HG02763 (cell line): ENCODE measurements at regions not wholly inside any gene's neighbourhood (a gene's known extent, or its start where the extent isn't known, plus 50 kb on each side); places are given as distances from the start of the nearest gene placed in this dataset.
A peak's percentile ranks its signal among the peaks of the same experiment; 100 is the strongest.

Experiments used
- ATAC-seq: cut with Tn5 transposase; IDR thresholded peaks from one replicate; pipeline ENCODE4 v1.9.1; 2021; ENCODE audit warnings: mild to moderate bottlenecking, moderate library complexity; ENCODE audit not compliant: unreplicated experiment

DNA sequence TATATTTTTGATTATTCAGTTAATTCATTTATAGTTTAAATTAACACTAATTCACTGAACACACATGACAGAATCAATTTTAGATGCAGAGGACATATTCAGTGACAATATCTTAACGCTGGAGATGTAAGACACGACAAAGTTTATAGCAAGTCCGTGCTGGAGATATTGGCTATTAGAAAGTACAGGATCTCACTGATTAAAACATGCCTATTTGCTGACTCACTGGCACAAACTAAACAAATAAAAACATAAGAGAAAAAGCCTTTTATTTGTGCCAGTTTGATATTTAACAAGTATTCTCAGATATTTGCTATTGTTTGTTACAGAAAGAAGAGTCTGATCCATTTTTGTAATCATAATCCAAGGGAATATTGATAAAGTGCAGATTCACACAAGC is 1122.9 kb upstream of the B3GALT2 start:
- ATAC-seq, result no peak

DNA sequence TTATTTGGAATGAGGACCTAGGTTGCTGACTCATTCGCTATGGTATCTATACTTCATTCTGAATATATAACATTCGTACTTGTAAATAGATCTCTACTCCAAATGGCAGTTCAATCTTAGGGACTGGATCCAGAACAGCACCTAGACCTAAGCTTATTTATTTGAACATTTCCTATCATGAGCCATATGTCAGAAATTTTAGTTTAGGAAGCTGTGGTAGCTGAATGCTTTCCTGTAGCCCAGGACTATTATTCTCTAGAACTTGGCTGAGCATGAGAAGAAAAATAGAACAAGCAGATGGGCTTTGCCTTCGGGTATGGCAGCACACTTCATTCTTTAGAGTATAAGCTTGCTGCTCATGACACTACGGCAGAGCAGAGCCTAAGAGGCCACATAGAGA is 1114.4 kb upstream of the B3GALT2 start:
- ATAC-seq, result no peak

DNA sequence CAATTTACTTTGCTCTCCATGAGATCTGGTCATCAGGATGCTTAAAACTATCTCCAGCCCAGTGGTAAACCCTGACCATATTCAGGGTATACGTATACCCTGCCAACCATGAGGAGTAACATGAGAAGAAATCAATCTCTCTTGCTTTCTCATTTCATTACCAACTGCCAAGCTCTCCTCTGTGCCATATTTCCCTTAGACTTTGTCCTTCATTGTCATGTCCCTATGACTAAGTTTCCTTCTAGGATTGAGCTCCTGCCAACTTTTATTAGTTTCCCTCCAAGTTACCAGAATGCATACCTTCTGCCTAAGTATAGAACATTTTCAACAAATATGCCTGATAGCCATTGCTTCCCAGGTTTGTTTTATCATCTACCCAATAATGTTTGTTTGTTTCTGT is 1113.9 kb upstream of the B3GALT2 start:
- no peak for ATAC-seq

DNA sequence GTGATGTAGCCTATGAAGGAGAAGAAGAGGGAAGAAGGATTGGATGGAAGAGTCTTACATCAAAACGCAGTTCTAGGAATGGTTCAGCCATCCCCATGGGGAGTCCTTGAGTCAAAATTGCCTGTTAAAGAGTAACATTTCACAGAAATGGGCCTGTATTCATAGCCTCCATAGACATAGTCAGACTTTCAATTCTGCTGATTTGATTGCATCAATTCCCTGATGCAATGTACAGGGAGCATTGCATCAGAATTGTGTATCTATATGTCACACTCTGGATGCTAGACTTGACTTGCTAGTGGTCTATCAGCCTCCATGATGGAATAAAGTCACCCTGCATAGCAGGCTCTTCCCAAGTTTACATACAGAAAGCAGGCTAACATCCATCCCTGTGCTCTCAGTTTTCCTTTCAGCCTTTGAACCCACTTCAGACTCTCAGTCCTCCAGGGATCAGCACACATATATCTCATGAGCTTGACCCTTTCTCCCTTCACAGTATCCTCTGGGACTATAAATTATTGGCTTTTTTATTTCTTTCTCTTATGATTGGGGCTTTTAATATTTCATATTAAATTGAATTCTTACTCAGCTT is 1111.7 kb upstream of the B3GALT2 start:
- no peak for ATAC-seq

DNA sequence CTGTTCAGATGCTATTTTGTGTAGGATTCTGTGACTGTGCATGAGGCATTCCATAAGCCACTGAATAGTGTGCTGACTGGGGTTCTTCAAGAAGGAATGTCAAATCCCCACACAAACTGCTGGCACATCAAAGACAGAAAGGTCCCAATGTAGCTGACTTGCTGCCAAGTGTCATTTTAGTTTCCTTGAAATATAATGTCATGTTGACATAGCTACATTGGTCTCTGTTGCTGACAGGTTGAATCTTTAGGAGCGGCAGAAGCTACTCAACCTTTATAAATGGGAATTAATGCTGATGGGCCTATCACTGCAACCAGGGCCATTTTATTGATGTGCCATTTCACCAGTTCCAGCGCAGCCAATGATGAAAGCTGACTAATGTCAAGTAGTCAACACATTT is 1110.7 kb upstream of the B3GALT2 start:
- ATAC-seq, result no peak

DNA sequence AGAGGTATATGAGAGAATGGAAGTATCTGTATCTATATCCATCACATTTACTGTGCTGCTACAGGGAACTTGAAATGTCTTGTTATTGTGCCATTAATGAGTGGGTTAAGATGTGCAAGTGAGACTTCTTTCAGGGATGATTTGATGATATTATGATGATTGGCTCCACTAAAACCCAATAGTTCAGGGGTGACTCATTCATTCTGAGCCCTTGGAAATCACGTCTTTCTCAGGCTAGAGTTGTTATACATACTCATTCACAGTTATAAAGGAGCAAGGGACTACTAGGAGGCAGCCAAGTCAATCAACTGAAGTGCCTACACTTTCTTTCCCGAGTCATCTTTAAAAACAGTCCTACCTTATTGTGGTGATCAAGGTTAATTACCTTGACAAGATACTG is 1109.8 kb upstream of the B3GALT2 start:
- ATAC-seq, result no peak

DNA sequence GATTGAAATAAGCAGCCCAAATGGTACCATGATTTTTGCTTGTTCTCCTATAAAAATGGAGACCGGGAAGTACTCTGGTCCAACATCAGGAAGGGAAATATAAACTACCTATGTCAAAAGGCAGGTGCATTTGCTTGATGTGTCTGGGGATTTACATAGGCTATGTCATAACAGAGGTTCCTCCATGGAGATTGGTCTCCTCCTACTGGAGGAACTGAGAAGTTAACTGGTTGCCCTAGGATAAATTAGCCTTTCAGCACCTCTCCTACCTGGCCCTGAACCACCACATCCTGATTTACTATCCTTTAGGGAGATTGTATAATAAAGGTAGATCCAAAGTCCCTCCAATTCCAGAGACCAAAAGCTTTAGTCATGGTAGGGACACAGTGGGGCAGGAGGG is 1109.3 kb upstream of the B3GALT2 start:
- ATAC-seq, result peak; percentile 94

DNA sequence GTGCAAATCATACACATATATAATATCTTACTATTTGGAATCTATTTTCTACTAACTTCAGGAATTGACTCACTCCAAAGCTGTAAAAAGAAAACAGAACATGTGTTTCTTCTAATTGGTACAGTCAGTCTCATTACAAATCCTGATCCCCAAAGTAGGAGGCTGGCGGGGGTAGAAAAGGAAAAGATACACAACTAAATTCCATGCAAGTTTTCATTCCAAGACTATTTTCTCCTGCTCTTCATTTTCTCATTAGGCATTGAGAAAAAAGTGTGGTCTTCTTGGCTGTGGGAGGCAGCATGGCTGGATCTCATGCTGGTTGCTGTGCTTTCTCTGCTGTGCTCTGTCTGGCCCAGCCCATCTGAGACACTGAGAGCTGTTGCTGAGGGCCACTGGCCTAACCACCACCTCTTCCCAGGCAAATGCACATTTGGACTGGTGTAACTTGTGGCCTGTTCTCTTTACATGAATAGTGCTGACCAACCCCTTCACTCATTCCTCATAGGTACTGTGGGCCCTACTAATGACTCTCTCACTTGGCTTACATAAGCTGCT is 1107.5 kb upstream of the B3GALT2 start:
- ATAC-seq, result no peak

DNA sequence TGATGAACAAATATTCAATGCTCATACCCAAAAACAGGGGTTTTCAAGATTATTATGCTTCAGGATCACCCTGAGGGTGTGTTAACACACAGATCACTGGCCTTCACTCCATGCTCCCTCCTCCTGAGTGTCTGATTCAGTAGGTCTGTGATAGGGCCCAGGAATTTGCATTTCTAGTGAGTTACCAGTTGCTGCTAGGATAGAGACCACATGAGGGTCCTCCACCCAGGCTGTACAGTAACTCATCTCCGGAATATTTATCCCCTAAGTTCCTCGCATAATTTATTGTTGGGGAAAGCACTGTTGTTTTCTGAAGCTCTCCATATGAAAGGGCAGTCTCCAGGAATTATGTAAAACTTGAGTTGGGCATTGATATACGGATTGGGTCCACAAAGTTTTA is 1106.6 kb upstream of the B3GALT2 start:
- ATAC-seq, result no peak

DNA sequence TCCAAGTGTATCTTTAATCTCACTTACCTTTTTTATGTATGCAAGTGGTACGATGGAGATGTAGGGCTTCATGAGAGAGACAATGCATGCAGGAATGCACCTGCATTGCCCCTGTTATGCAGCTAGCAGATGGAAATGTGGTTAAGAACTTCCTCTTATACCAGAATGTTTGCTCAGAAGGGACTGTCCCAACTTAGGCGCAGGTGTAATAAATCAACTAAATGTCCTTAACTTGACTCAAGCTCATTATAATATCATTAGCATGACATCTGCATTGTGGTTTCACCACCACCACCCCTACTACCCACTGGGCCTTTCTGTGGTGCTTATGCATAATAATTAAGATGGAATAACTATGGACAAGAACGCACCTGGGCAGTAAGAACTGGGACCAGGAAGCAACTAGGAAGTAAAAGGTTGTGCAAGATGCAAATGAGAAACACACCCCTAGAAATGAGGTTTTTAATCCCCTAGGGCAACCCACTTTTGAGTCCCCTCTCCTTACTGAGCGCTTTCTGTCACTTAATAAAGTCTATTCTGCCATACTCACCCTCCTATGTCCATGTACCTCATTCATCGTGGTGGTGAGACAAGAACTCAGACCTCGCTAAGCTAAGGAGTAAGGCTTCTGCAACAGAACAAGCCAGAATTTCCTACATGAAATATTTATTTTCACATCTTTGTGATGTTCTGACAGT is 1103.3 kb upstream of the B3GALT2 start:
- peak; percentile 99 for ATAC-seq

DNA sequence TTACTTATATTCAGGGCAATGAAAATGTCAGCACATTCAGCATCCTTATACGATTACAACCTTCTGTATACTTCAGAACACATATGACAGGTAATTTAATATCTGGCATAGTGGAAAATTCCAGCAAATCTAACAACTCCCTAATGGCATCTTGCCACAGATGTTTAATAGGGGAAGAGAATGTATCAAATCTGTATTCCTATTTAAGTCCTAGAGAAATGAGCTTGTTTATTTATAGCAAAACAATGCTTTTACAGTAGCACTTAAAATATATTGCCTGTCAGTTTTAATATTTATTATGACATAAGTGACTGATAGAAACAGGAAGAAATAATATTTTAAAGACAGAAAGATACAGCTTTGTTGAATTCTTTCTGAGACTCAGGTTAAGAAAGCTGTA is 1101.8 kb upstream of the B3GALT2 start:
- ATAC-seq, result no peak

DNA sequence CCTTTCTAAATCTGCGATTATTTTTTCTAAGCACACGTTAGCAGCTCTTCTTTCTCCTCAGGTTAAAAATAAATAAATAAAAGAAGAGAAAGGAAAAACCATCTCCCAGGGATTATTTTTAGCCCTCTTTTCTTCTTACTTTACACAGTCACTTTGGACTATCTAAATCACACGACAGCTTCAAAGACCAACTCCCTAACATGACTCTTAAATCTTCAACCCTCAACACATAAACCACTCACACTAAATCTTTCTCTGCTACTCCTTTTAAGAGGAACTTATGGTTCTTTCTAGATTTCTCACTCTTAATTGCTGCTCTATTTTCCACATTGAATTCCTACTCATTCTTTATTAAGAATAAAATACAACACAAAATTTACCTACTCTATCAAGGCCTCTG is 1095.0 kb upstream of the B3GALT2 start:
- ATAC-seq, result no peak

DNA sequence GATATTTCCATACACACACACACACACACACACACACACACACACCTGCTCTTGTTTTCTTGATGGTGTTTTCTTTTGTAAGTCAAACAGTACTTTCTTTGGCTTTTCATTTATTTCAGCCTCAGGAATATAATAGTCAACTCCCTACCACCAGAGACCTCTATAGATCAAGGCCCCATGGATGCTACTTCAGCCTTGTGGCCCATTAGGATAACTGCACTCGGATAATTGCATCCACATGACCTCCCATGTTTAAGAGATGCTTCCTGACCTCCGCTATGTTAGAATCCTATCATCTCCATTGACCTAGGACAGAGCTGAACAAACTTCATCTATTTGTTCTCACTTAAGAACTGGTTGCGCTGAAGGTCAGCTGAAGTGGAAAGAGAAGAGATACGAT is 1094.0 kb upstream of the B3GALT2 start:
- ATAC-seq, result no peak

DNA sequence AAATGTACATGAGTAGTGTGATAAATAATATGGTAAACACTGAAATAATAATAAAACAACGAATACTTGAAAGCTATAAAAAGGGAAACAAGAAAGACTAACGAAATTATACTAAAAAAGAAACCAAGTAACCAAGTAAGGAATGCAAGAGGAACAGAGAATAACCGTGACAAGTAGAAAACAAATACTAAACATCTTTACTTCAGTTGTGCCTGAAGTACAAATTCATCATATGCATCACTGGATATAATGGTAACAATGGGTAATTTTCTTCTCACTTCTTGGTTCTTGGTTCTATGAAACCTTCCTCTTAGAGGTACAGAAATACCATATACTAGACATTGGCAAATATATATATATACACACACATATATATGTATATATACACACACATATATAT is 1093.6 kb upstream of the B3GALT2 start:
- peak; percentile 77 for ATAC-seq

DNA sequence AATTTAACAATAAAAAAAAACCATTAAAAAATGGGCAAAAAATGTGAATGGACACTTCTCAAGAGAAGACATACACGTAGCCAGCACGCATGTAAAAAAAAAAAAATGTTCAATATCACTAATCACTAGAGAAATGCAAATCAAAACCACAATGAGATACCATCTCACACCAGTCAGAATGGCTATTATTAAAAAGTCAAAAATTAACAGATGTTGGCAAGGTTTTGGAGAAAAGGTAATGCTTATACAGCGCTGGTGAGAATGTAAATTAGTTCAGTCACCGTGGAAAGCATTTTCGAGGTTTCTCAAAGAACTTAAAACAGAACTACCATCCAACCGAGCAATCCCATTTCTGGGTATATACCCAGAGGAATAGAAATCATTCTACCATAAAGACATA is 1091.5 kb upstream of the B3GALT2 start:
- ATAC-seq, result peak; percentile 49

DNA sequence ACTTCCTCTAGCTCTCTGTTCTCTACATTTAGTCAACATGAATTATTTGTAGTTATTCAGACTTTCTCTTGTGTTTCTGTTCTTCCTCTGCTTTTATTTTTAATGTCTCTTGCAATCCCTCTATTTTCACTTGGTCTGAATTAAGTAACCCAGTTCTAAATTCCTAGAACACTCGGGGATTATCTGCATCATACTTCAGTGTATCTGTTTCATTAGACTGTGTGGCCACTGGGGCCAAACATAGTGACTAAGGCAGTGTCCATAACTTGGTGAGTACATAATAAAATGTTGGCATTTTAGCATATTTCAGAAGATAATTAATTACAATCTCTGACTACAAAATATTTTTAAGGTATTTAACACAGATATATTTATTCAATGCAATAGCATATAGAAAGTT is 1087.2 kb upstream of the B3GALT2 start:
- no peak for ATAC-seq

DNA sequence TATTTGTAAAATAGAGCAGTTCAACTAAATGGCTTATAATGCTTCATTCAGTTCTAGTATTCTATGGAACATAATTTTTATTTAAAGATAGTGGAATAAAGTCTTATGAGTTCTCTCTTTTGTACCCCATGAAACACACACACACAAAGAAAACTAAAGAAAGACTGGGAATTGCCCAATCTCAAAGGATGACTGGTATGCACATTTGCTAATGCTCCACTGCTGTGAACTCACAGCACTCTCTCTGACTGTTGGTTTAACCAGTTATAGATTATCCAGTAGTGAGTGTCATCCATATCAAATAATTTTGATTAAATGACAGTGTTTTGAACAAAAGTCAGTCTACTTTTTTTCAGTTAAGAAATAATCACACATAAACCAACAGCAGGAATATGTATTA is 1082.4 kb upstream of the B3GALT2 start:
- no peak for ATAC-seq

DNA sequence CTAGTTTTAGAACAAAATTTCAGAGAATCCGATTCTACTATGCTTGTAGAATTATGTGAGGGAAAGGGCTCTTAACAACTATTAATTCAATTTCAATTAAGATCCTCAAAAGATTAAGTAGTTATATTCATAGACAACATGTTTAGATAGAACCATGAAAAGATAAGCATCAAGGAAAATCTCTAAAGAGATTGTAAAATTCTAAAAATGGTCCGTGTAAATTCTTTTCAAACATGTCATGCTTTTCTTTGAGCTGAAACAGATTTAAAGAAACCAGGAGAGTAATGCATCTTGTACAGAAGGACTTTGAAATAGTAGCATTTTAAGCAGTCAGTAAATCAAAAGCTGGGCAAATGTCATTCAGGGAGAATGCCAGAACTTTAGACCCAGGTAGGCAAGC is 1080.6 kb upstream of the B3GALT2 start:
- ATAC-seq, result no peak

DNA sequence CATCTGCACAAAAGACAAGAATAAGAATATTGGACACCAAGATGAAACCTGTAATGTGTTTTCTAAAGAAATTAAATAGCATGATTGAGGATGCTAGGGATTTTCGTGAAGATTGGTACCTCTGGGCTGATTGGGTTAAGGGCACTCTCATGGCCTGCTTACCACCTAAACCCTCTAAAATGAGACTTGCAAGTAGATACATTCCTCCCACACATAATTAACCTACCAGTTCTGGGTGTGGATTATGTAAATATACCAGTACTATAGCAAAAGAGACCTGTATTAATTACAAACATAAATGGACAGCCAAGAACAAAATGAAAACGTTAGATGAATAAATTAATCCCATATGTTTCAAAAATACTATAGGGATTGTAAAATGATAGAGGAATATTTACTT is 1069.6 kb upstream of the B3GALT2 start:
- ATAC-seq, result no peak

DNA sequence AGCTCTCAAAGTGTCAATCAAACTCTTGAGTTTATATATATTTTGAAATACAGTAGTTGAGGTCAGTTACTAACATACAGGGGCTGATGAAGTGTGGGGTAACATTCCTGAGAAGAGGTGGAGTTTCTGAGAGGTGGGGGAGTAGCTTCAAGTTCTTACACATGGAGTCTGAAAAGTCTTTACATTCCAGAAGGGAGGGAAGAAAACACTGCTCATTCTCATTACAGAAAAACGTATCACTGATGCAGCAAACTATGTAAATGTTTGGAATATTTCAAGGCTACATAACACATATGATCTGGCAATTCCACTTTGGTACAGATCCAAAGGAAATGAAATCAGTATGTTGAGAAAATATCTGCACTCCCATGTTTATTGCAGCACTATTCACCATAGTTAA is 1065.8 kb upstream of the B3GALT2 start:
- ATAC-seq, result no peak

DNA sequence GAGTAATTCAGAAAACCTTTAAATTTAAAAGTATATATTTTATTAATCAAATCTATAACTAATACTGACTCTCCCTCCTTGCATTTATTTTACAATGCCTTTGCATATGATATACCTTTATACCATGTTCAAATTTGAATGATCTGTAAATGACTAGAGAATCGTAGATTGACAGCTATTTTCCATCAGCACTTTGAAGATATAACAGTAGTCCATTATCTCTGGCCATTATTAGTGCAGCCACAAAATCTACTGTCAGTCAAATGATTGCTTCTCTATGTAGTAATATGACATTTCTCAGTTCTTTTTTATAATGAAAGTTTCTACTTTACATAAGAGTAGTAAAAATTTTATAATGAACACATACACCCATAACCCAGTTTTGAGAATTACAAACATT is 1054.8 kb upstream of the B3GALT2 start:
- no peak for ATAC-seq

DNA sequence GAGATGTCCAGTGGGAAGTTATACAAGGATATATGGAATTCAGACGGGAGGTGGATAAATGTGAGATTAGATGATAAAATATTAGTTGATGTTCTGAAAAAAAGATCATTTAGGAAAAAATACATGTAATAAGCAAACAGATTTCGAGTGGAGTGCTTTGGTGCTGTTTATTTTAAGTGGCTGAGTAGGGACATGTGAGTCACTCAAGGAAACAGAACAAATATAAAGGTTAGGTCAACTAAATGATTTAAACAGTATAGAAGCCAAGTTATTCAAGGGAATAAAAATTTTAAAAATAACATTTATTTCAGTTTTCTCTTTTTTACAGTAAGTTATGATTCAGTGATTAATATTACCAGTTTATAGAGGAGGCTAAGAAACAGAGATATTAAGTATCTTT is 1046.7 kb upstream of the B3GALT2 start:
- no peak for ATAC-seq
